H1 (cell line): ENCODE measurements at regions not wholly inside any gene's neighbourhood (a gene's known extent, or its start where the extent isn't known, plus 50 kb on each side); places are given as distances from the start of the nearest gene placed in this dataset.

ENCODE experiments used
- CTCF ChIP-seq, 3 experiments: IDR thresholded peaks; 1 replicate in 2 of 3; 2 replicates in 1 of 3; pipeline versions ENCODE4 v1.5.1 to v1.6.1; 2011; ENCODE audit warnings: low read length in 3 of 3, mild to moderate bottlenecking in 3 of 3, inconsistent platforms in 2 of 3, low read depth in 1 of 3, moderate library complexity in 1 of 3; ENCODE audit not compliant: insufficient read depth in 1 of 3; ENCODE audit errors: control extremely low read depth in 1 of 3
- GABPA ChIP-seq: IDR thresholded peaks from 2 replicates; pipeline ENCODE4 v1.6.1; 2011; ENCODE audit warnings: mild to moderate bottlenecking, low read length, moderate library complexity, borderline replicate concordance; ENCODE audit not compliant: insufficient read depth
- TBP ChIP-seq: IDR thresholded peaks from 2 replicates; pipeline ENCODE4 v1.6.1; 2011; ENCODE audit warnings: low read depth, low read length, improper control_type of control experiment

- TF ChIP-seq CTCF (IDR thresholded peaks at IDR 0.05; ENCODE audit: control extremely low read depth in 1 of 3, insufficient read depth in 1 of 3, low read depth in 1 of 3, low read length in 3 of 3) (no peak), GABPA (no peak), TBP (no peak)
Observed at GRCh38 chr1:57824535-57824934, 400.7 kb upstream of the DAB1 start.
